Neural cell (in vitro differentiated cells): ENCODE measurements at regions not wholly inside any gene's neighbourhood (a gene's known extent, or its start where the extent isn't known, plus 50 kb on each side); places are given as distances from the start of the nearest gene placed in this dataset.

Experiments used
- H2AFZ ChIP-seq: fragments of 200-600, 300-800 bp; sonication (generic), shearing (Covaris generic); 2 replicates; pipeline ENCODE4 v1.6.0; 2014; ENCODE audit warnings: low read depth, mild to moderate bottlenecking, antibody characterized with exemption, low read length, moderate library complexity
- H3F3A ChIP-seq: fragments of 200-600 bp; shearing (Covaris generic); 2 replicates; pipeline ENCODE4 v1.6.1; 2016; ENCODE audit warnings: mild to moderate bottlenecking, moderate library complexity, mixed read lengths, antibody characterized with exemption, low read length; ENCODE audit not compliant: insufficient read depth, poor library complexity, severe bottlenecking
- H3K27ac ChIP-seq: fragments of 200-600, 300-800 bp; sonication (generic), shearing (Covaris generic); 2 replicates; pipeline ENCODE4 v1.5.1; 2014; ENCODE audit warnings: mild to moderate bottlenecking, low read length, moderate library complexity
- H3K27me3 ChIP-seq: fragments of 300-800, 200-600 bp; sonication (generic), shearing (Covaris generic); 2 replicates; pipeline ENCODE4 v1.6.0; 2014; ENCODE audit warnings: mild to moderate bottlenecking, low read depth, low read length, moderate library complexity; ENCODE audit not compliant: insufficient read depth
- H3K36me3 ChIP-seq: fragments of 300-800, 200-600 bp; sonication (generic), shearing (Covaris generic); 2 replicates; pipeline ENCODE4 v1.5.1; 2014; ENCODE audit warnings: mild to moderate bottlenecking, antibody characterized with exemption, low read length, moderate library complexity; ENCODE audit not compliant: insufficient read depth
- H3K4me2 ChIP-seq: fragments of 300-800, 200-600 bp; sonication (generic), shearing (Covaris generic); 2 replicates; pipeline ENCODE4 v1.6.0; 2014; ENCODE audit warnings: mild to moderate bottlenecking, low read length
- H3K4me3 ChIP-seq: fragments of 300-800, 200-600 bp; sonication (generic), shearing (Covaris generic); 2 replicates; pipeline ENCODE4 v1.5.1; 2014; ENCODE audit warnings: mild to moderate bottlenecking, low read length, moderate library complexity
- H3K79me2 ChIP-seq: fragments of 200-600 bp; shearing (Covaris generic); replicated peaks from 2 replicates; pipeline ENCODE4 v1.6.0; 2014; ENCODE audit warnings: mild to moderate bottlenecking, low read length, moderate library complexity; ENCODE audit not compliant: insufficient read depth
- H3K9ac ChIP-seq: fragments of 300-800, 200-600 bp; sonication (generic), shearing (Covaris generic); 2 replicates; pipeline ENCODE4 v1.6.1; 2016; ENCODE audit warnings: mild to moderate bottlenecking, low read length, mixed read lengths
- H3K9me2 ChIP-seq: fragments of 200-600 bp; shearing (Covaris generic); 2 replicates; pipeline ENCODE4 v1.6.1; 2016; ENCODE audit warnings: mild to moderate bottlenecking, low read length, mixed read lengths; ENCODE audit not compliant: insufficient read depth
- H3K9me3 ChIP-seq: fragments of 200-600, 300-800 bp; sonication (generic), shearing (Covaris generic); 2 replicates; pipeline ENCODE4 v1.6.1; 2016; ENCODE audit warnings: mild to moderate bottlenecking, mixed run types, low read length, moderate library complexity, mixed read lengths
- H4K20me1 ChIP-seq: fragments of 200-600 bp; shearing (Covaris generic); 2 replicates; pipeline ENCODE4 v1.6.1; 2016; ENCODE audit warnings: mild to moderate bottlenecking, mixed run types; ENCODE audit not compliant: insufficient read depth
- EP300 ChIP-seq: fragments of 450-650 bp; conservative IDR thresholded peaks from 2 replicates; pipeline ENCODE4 v1.6.1; 2014; ENCODE audit warnings: antibody characterized with exemption, mild to moderate bottlenecking, moderate library complexity; ENCODE audit not compliant: poor library complexity, severe bottlenecking
- EZH2 ChIP-seq: fragments of 200-600, 300-800 bp; shearing (Covaris generic), sonication (generic); IDR thresholded peaks from 2 replicates; pipeline ENCODE4 v1.6.1; 2014; ENCODE audit warnings: antibody characterized with exemption, low read length, borderline replicate concordance, mild to moderate bottlenecking; ENCODE audit not compliant: insufficient read depth, poor library complexity, severe bottlenecking
- MXI1 ChIP-seq: fragments of 450-650 bp; conservative IDR thresholded peaks from 2 replicates; pipeline ENCODE4 v1.6.1; 2014; ENCODE audit warnings: antibody characterized with exemption, mild to moderate bottlenecking; ENCODE audit not compliant: poor library complexity, severe bottlenecking
- POLR2AphosphoS5 ChIP-seq: IDR thresholded peaks from 2 replicates; pipeline ENCODE4 v1.6.1; 2012
- RAD21 ChIP-seq: fragments of 450-650 bp; conservative IDR thresholded peaks from 2 replicates; pipeline ENCODE4 v1.6.1; 2014; ENCODE audit warnings: antibody characterized with exemption, mild to moderate bottlenecking, moderate library complexity
- REST ChIP-seq: IDR thresholded peaks from 2 replicates; pipeline ENCODE4 v1.6.1; 2012; ENCODE audit warnings: borderline replicate concordance
- SMC3 ChIP-seq: fragments of 450-650 bp; conservative IDR thresholded peaks from 2 replicates; pipeline ENCODE4 v1.6.1; 2014; ENCODE audit warnings: antibody characterized with exemption, mild to moderate bottlenecking, moderate library complexity; ENCODE audit not compliant: poor library complexity
- TAF1 ChIP-seq: IDR thresholded peaks from 2 replicates; pipeline ENCODE4 v1.6.1; 2012; ENCODE audit warnings: low read depth
- TF ChIP-seq, protein P1 (sequence below): fragments of 450-650 bp; IDR thresholded peaks from 2 replicates; pipeline ENCODE4 v1.5.1; 2014; ENCODE audit warnings: antibody characterized with exemption, mild to moderate bottlenecking, moderate library complexity; ENCODE audit not compliant: poor library complexity, severe bottlenecking

DNA sequence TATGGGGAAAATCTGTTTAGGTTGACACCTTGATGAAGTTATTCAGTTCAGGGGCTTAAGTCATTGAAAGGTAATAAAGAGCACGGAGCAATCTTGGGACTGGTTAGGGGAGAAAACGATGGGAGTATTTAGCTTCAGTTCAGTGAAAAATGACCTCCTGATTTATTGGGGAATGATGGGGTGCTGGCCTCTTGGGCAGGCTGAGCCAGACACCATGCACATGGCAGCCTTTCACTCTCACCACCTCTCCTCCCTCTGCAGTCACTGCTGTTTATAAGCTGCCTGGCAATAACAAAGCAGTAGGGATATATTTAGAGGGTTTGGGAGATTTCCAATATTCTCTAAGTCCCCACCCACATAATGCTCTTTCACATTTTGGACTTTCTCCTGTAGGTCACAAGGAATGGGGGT is 140.5 kb upstream of the HS3ST2 start:
- no peaks in the 10 kb centered on the region for H4K20me1 ChIP-seq
- no peak overlapping the region for H2AFZ ChIP-seq
- H3K4me3 ChIP-seq: no peak overlapping the region
- no peaks in the 10 kb centered on the region for H3K79me2 ChIP-seq
- H3K4me2 ChIP-seq: no peak overlapping the region
- H3K36me3 ChIP-seq: no peaks in the 10 kb centered on the region
- H3K9me2 ChIP-seq: no peaks in the 10 kb centered on the region
- H3K9ac ChIP-seq: no peak overlapping the region
- no peaks in the 10 kb centered on the region for H3K9me3 ChIP-seq
- H3K27ac ChIP-seq: no peak overlapping the region
- TF ChIP-seq TAF1: no peak
- no peak for TF ChIP-seq EP300
- no peak for TF ChIP-seq RAD21
- TF ChIP-seq, protein P1, sequence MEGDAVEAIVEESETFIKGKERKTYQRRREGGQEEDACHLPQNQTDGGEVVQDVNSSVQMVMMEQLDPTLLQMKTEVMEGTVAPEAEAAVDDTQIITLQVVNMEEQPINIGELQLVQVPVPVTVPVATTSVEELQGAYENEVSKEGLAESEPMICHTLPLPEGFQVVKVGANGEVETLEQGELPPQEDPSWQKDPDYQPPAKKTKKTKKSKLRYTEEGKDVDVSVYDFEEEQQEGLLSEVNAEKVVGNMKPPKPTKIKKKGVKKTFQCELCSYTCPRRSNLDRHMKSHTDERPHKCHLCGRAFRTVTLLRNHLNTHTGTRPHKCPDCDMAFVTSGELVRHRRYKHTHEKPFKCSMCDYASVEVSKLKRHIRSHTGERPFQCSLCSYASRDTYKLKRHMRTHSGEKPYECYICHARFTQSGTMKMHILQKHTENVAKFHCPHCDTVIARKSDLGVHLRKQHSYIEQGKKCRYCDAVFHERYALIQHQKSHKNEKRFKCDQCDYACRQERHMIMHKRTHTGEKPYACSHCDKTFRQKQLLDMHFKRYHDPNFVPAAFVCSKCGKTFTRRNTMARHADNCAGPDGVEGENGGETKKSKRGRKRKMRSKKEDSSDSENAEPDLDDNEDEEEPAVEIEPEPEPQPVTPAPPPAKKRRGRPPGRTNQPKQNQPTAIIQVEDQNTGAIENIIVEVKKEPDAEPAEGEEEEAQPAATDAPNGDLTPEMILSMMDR: no peak
- no peak for TF ChIP-seq EZH2
- TF ChIP-seq MXI1: no peak
- no peak for TF ChIP-seq REST
- TF ChIP-seq POLR2AphosphoS5: no peak
- TF ChIP-seq SMC3: no peak
- H3F3A ChIP-seq: no peaks in the 10 kb centered on the region
- H3K27me3 ChIP-seq: no peaks in the 10 kb centered on the region

GRCh38 chr16:22674832-22675191 is 139.2 kb upstream of the HS3ST2 start:
- H4K20me1 ChIP-seq: no peaks in the 10 kb centered on the region
- no peaks in the 10 kb centered on the region for H3F3A ChIP-seq
- H3K4me3 ChIP-seq: no peak overlapping the region
- H3K9me3 ChIP-seq: no peaks in the 10 kb centered on the region
- H2AFZ ChIP-seq: no peak overlapping the region
- H3K4me2 ChIP-seq: no peak overlapping the region
- H3K27me3 ChIP-seq: no peaks in the 10 kb centered on the region
- H3K27ac ChIP-seq: no peak overlapping the region
- TF ChIP-seq TAF1: no peak
- TF ChIP-seq EZH2: no peak
- no peak for TF ChIP-seq RAD21
- no peak for TF ChIP-seq SMC3
- H3K79me2 ChIP-seq: no peaks in the 10 kb centered on the region
- no peaks in the 10 kb centered on the region for H3K9me2 ChIP-seq
- no peaks in the 10 kb centered on the region for H3K36me3 ChIP-seq
- H3K9ac ChIP-seq: no peak overlapping the region
